SW 1271 (cell line): ENCODE measurements at regions not wholly inside any gene's neighbourhood (a gene's known extent, or its start where the extent isn't known, plus 50 kb on each side); places are given as distances from the start of the nearest gene placed in this dataset.
A peak's percentile ranks its signal among the peaks of the same experiment; 100 is the strongest.

Experiments
- DNase-seq, 2 experiments: peaks; one replicate each; lab custom pipeline; 2025; lab: John Stamatoyannopoulos, UW

GRCh38 chr3:86731501-86731901 lies 259.4 kb downstream of the VGLL3 start:
- no peak for DNase-seq

GRCh38 chr3:86723433-86723832 lies 267.5 kb downstream of the VGLL3 start:
- DNase-seq: no peak

GRCh38 chr3:86711634-86712033 lies 279.3 kb downstream of the VGLL3 start:
- no peak for DNase-seq

- no peak for DNase-seq
Measured at GRCh38 chr3:86708893-86709292, 282.1 kb downstream of the VGLL3 start.

GRCh38 chr3:86702381-86702958 lies 288.5 kb downstream of the VGLL3 start:
- peak in 1 of 2 experiments; percentile 3 for DNase-seq

- no peak for DNase-seq
Measured at GRCh38 chr3:86695752-86696151, 295.2 kb downstream of the VGLL3 start.

- DNase-seq: no peak
Measured at GRCh38 chr3:86673991-86674390, 317.0 kb downstream of the VGLL3 start.

- DNase-seq: no peak
Measured at GRCh38 chr3:86661817-86662216, 329.1 kb downstream of the VGLL3 start.

DNA sequence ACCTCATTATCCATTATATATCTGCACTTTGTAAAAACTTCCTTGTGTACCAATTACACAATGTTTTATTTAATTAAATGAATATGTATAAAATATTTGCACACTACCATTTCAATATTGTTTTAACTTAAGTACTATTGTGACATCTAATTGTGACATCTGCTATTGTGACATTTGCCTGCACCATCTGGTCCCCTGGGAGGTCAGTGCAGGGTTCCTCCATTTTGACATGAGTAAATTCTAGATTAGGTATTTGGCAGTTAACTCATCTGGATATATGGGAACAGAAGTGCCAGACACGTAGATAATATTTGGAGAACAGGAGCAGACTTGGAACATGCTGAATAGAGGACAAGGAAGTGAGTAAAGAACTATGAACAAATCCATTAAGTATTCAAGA lies 332.1 kb downstream of the VGLL3 start:
- no peak for DNase-seq

- no peak for DNase-seq
Measured at GRCh38 chr3:86654806-86655460, 336.0 kb downstream of the VGLL3 start.

GRCh38 chr3:86653661-86654205 lies 337.2 kb downstream of the VGLL3 start:
- DNase-seq: no peak

DNA sequence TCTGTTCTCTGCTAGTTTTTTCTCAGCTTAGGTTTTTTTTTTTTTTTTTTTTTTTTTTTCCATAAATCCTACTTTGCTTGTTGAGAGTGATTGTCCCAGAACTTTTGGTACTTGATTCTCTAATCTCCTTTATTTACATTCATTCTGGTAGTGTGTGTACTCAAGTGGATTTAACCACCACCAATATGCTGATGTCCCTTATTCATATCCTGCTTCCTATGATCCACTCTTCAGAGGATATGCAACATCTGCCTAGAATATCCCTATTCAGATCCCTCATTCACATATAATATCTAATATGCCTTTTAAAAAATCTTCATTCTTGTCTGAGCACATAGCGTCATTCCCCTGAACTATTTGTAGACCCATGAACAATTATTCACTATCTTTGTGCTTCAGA lies 342.9 kb downstream of the VGLL3 start:
- DNase-seq: no peak

GRCh38 chr3:86645756-86646155 lies 345.2 kb downstream of the VGLL3 start:
- DNase-seq: no peak

DNA sequence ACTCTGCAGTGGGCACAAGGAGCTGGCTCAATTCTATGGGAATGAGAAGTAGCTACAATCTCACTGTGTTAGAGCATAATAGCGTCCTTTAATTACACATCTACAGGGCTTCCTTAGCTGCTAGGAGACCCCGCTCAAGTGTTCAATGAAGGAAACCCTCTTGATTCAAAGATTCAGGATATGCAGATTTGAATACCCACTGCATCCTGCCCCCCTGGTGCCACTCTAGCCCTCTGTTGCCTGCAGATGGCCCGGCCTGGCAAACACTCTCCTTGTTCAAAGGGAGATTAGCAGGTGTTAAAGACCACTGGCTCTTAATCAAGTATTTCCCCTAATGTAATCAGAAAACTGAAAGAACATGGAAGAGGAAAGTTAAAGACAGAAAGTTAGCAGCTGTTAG lies 356.6 kb downstream of the VGLL3 start:
- DNase-seq: no peak

DNA sequence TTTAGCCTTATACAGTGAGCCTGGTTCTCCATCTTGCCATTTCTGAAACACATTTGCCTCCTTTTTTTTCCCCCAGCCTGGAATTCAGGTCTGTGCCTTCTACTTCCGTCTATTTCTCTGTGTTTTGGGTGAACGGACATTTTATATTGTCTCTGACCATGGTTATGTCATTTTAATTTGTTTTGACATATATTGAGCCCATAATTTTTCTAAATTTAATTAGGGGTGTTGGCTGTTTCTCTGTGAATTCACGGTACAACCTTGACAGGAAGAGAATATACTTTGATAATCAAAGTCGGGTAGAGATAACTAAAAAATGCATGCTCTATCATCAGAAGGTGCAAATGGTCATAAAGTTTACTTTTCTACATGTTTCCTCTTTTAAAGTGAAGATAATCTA lies 361.4 kb downstream of the VGLL3 start:
- no peak for DNase-seq

DNA sequence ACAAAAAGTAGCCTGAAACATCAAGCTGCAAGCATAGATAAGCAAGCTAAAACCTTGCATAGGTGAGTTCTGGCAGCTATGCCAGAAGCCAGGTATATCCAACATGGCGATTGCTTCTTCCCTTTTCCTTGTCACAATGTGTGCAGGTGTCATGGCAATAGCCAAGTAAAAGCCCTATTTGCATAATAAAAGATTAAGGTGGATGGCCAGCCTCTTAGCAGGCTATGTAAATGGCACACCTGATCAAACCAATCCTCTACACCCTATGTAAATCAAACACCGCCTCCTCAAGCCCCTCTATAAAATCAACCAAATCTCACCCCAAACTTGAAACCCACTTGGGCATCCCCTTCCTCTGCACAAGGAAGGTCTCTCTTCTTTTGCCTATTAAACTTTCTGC lies 366.8 kb downstream of the VGLL3 start:
- no peak for DNase-seq

DNA sequence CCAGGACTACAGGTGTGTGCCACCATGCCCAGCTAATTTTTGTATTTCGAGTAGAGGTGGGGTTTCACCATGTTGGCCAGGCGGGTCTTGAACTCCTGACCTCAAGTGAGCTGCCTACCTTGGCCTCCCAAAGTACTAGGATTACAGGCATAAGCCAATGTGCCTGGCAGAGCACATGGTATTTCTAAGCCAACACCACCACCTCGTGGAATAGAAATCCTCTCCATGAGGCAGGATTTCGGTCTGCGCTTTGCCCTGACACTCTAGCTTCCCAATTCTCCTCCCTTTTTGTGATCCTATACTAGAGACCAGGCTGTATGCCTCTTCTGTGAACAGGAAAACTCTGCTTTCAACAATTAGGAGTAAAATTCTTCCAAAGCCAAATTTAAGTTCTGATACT lies 372.2 kb downstream of the VGLL3 start:
- no peak for DNase-seq

- DNase-seq: no peak
Measured at GRCh38 chr3:86605166-86605565, 385.8 kb downstream of the VGLL3 start.

GRCh38 chr3:86595696-86596095 lies 395.3 kb downstream of the VGLL3 start:
- no peak for DNase-seq

DNA sequence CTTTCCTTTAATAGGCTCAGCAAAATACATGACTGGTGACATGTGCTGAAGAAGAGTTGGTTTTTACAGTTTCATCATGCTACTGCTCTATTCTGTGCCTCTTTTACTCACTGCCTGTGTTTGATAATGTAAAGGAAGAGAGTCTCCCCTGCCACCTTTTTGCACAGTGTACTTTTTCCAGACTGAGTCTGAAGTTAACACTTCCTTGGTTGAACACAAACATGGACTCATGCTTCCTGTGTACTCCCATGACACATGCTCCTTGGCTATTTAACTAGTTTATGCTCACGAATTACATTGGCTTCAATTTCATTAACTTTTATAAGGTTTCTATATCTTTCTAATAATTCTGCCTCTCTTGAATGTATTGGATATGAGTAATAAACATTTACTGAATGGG lies 396.1 kb downstream of the VGLL3 start:
- DNase-seq: no peak

DNA sequence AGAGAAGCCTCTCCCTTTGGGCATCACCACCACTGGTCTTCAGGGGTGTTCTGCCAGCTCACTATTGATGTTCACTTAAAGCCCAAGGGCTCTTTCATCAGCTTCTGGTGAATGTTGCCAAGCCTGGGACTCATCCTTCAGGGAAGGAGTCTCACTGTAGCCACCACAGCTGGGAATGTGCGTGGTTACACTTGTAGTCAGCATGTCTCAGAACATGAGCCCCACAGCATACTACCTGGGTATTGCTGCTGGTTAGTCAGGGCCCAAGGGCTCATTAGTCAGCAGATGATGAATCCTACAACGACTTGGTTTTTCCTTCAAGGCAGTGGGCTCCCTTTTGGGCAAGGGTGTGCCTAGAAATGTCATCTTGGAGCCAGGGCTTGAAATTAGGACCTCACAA lies 412.9 kb downstream of the VGLL3 start:
- DNase-seq: no peak

- peak in 1 of 2 experiments; percentile 43 for DNase-seq
Measured at GRCh38 chr3:86563400-86563970, 427.5 kb downstream of the VGLL3 start.

DNA sequence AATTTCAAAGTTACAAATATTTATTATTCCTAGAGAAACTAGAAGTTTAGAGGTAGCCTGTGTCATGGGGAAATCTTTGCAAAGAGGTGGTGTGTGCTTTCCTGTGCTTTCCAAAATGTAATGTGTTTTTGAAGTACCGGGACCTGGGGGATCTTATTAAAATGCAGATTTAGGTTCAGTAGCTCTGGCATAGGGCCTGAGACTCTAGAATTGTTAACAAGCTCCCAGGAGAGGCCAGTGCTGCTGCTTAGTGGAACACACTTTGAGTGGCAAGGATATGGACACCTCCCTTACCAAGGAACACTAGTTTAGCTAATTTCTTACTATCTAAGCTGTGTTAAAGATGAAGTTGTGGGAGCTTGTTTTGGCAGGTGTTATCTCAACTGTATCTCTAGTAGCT lies 428.9 kb downstream of the VGLL3 start:
- DNase-seq: no peak

DNA sequence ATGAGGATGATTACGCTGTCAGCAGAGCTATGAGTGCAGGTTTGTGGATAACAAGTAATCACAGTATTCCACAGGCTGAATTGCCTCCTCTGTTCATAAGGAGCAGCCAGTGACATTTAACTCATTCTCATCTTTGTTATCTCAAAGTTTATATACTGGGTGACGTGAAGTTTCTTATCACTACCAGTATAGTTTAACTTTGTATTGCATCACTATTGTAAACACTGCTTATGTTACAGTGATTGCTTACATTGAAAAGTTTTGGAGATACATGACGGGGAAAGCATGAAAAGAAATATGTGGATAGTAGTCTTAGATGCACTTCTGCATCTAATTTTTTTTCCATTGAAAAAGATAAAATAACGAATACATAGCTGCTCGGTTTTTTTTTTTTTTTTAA lies 429.7 kb downstream of the VGLL3 start:
- no peak for DNase-seq
